ENCODE measurements at regions not wholly inside any gene's neighbourhood (a gene's known extent, or its start where the extent isn't known, plus 50 kb on each side); places are given as distances from the start of the nearest gene placed in this dataset.
"Not testable (repeated sequence)": the region's sequence is repeated elsewhere in the genome, so short reads cannot be mapped to it uniquely, and the experiment has no call there.

GRCh38 chr11:134503100-134503499 is 91.1 kb upstream of the B3GAT1 start:
- Mint-ChIP-seq H3K27ac (no peak overlapping the region), H3K4me1 (no peaks in the 10 kb centered on the region)

GRCh38 chr11:134502153-134502550 is 90.1 kb upstream of the B3GAT1 start:
- Mint-ChIP-seq H3K4me1 (no peaks in the 10 kb centered on the region), H3K9me3 (no peaks in the 10 kb centered on the region), H3K4me3 (no peak overlapping the region), H3K27ac (no peak overlapping the region), H3K27me3 (peaks cover 7% of the 10 kb centered on the region), H3K36me3 (no peaks in the 10 kb centered on the region)

More at GRCh38 chr11:134503100-134503499, 91.1 kb upstream of the B3GAT1 start:
- Mint-ChIP-seq H3K9me3 (no peaks in the 10 kb centered on the region), H3K27me3 (peaks cover 7% of the 10 kb centered on the region), H3K4me3 (no peak overlapping the region), H3K36me3 (no peaks in the 10 kb centered on the region)

- Mint-ChIP-seq H3K27me3 (peaks cover 7% of the 10 kb centered on the region), H3K4me1 (no peaks in the 10 kb centered on the region), H3K9me3 (no peaks in the 10 kb centered on the region), H3K36me3 (no peaks in the 10 kb centered on the region), H3K4me3 (no peak overlapping the region), H3K27ac (no peak overlapping the region)
Measured at GRCh38 chr11:134501406-134502152, 89.5 kb upstream of the B3GAT1 start.

GRCh38 chr11:134500621-134501020 is 88.6 kb upstream of the B3GAT1 start:
- H3K9me3 Mint-ChIP-seq: peaks cover under 1% of the 10 kb centered on the region
- H3K4me1 Mint-ChIP-seq: no peaks in the 10 kb centered on the region
- peaks cover 7% of the 10 kb centered on the region for H3K27me3 Mint-ChIP-seq
- no peak overlapping the region for H3K4me3 Mint-ChIP-seq
- no peak overlapping the region for H3K27ac Mint-ChIP-seq
- H3K36me3 Mint-ChIP-seq: no peaks in the 10 kb centered on the region

- H3K4me1 Mint-ChIP-seq: no peaks in the 10 kb centered on the region
- no peaks in the 10 kb centered on the region for H3K36me3 Mint-ChIP-seq
- H3K27ac Mint-ChIP-seq: no peak overlapping the region
- peaks cover 6% of the 10 kb centered on the region for H3K9me3 Mint-ChIP-seq
- H3K4me3 Mint-ChIP-seq: no peak overlapping the region
- peaks cover 12% of the 10 kb centered on the region for H3K27me3 Mint-ChIP-seq
Measured at GRCh38 chr11:134499990-134500389, 87.9 kb upstream of the B3GAT1 start.

- peaks cover 12% of the 10 kb centered on the region for H3K27me3 Mint-ChIP-seq
- H3K4me1 Mint-ChIP-seq: no peaks in the 10 kb centered on the region
- H3K9me3 Mint-ChIP-seq: peaks cover 9% of the 10 kb centered on the region
- no peak overlapping the region for H3K27ac Mint-ChIP-seq
- H3K4me3 Mint-ChIP-seq: no peak overlapping the region
- H3K36me3 Mint-ChIP-seq: no peaks in the 10 kb centered on the region
Measured at GRCh38 chr11:134498326-134499139, 86.5 kb upstream of the B3GAT1 start.

GRCh38 chr11:134497586-134497985 is 85.5 kb upstream of the B3GAT1 start:
- Mint-ChIP-seq H3K36me3 (no peaks in the 10 kb centered on the region), H3K27ac (no peak overlapping the region), H3K4me1 (no peaks in the 10 kb centered on the region), H3K27me3 (peaks cover 12% of the 10 kb centered on the region), H3K4me3 (no peak overlapping the region), H3K9me3 (peaks cover 9% of the 10 kb centered on the region)

GRCh38 chr11:134496058-134496457 is 84.0 kb upstream of the B3GAT1 start:
- H3K36me3 Mint-ChIP-seq, H3K27ac Mint-ChIP-seq, H3K4me3 Mint-ChIP-seq, H3K9me3 Mint-ChIP-seq, H3K4me1 Mint-ChIP-seq, H3K27me3 Mint-ChIP-seq: not testable (repeated sequence)

- H3K4me1 Mint-ChIP-seq, H3K9me3 Mint-ChIP-seq, H3K36me3 Mint-ChIP-seq, H3K27me3 Mint-ChIP-seq, H3K4me3 Mint-ChIP-seq, H3K27ac Mint-ChIP-seq: not testable (repeated sequence)
Measured at GRCh38 chr11:134494395-134494794, 82.4 kb upstream of the B3GAT1 start.

- H3K27ac Mint-ChIP-seq, H3K4me3 Mint-ChIP-seq, H3K36me3 Mint-ChIP-seq, H3K27me3 Mint-ChIP-seq, H3K4me1 Mint-ChIP-seq, H3K9me3 Mint-ChIP-seq: not testable (repeated sequence)
Measured at GRCh38 chr11:134492411-134492810, 80.4 kb upstream of the B3GAT1 start.

GRCh38 chr11:134489728-134490127 is 77.7 kb upstream of the B3GAT1 start:
- Mint-ChIP-seq H3K27ac (no peak overlapping the region), H3K9me3 (no peaks in the 10 kb centered on the region), H3K4me3 (no peak overlapping the region), H3K4me1 (no peaks in the 10 kb centered on the region), H3K36me3 (no peaks in the 10 kb centered on the region), H3K27me3 (peaks cover 4% of the 10 kb centered on the region)

GRCh38 chr11:134488913-134489312 is 76.9 kb upstream of the B3GAT1 start:
- Mint-ChIP-seq H3K4me3 (no peak overlapping the region), H3K9me3 (no peaks in the 10 kb centered on the region), H3K27ac (no peak overlapping the region), H3K4me1 (no peaks in the 10 kb centered on the region), H3K36me3 (no peaks in the 10 kb centered on the region), H3K27me3 (peaks cover 4% of the 10 kb centered on the region)

GRCh38 chr11:134488512-134488911 is 76.5 kb upstream of the B3GAT1 start:
- Mint-ChIP-seq H3K9me3 (no peaks in the 10 kb centered on the region), H3K4me3 (no peak overlapping the region), H3K4me1 (no peaks in the 10 kb centered on the region), H3K27ac (no peak overlapping the region), H3K36me3 (no peaks in the 10 kb centered on the region), H3K27me3 (peaks cover 4% of the 10 kb centered on the region)

- Mint-ChIP-seq H3K27ac (no peak overlapping the region), H3K4me3 (no peak overlapping the region), H3K27me3 (peaks cover 4% of the 10 kb centered on the region), H3K4me1 (no peaks in the 10 kb centered on the region), H3K36me3 (no peaks in the 10 kb centered on the region), H3K9me3 (no peaks in the 10 kb centered on the region)
Measured at GRCh38 chr11:134487696-134488095, 75.7 kb upstream of the B3GAT1 start.

- H3K4me1 Mint-ChIP-seq: no peaks in the 10 kb centered on the region
- H3K27me3 Mint-ChIP-seq: peaks cover 4% of the 10 kb centered on the region
- no peak overlapping the region for H3K4me3 Mint-ChIP-seq
- H3K9me3 Mint-ChIP-seq: no peaks in the 10 kb centered on the region
- H3K36me3 Mint-ChIP-seq: no peaks in the 10 kb centered on the region
- no peak overlapping the region for H3K27ac Mint-ChIP-seq
Measured at GRCh38 chr11:134486704-134487103, 74.7 kb upstream of the B3GAT1 start.

GRCh38 chr11:134486106-134486505 is 74.1 kb upstream of the B3GAT1 start:
- Mint-ChIP-seq H3K27ac (no peak overlapping the region), H3K9me3 (no peaks in the 10 kb centered on the region), H3K36me3 (no peaks in the 10 kb centered on the region), H3K4me3 (no peak overlapping the region), H3K27me3 (peaks cover 4% of the 10 kb centered on the region), H3K4me1 (no peaks in the 10 kb centered on the region)
